ENCODE measurements at regions not wholly inside any gene's neighbourhood (a gene's known extent, or its start where the extent isn't known, plus 50 kb on each side); places are given as distances from the start of the nearest gene placed in this dataset.

GRCh38 chr12:89082370-89082753 is 269.9 kb downstream of the DUSP6 start:
- no peak for TF ChIP-seq CTCF (IDR thresholded peaks at IDR 0.05; ENCODE audit: control extremely low read depth, extremely low read depth, low read depth, missing control alignments)
- no peak for DNase-seq (ENCODE audit: extremely low spot score)
- ChIA-PET POLR2A (no interaction called here), CTCF (no interaction called here)

GRCh38 chr12:89081719-89082369 is 270.5 kb downstream of the DUSP6 start:
- CTCF ChIA-PET, result interaction anchor here (1.0 to 2.4 kb wide), 2 partner anchors 11 to 15 kb away, joined by 3 to 4 read pairs; no protein-coding TSS in a partner anchor
- no peak for TF ChIP-seq CTCF (IDR thresholded peaks at IDR 0.05; ENCODE audit: control extremely low read depth, extremely low read depth, low read depth, missing control alignments)

GRCh38 chr12:89080793-89081465 is 271.4 kb downstream of the DUSP6 start:
- no peak for TF ChIP-seq CTCF (IDR thresholded peaks at IDR 0.05; ENCODE audit: control extremely low read depth, extremely low read depth, low read depth, missing control alignments)
- DNase-seq (ENCODE audit: extremely low spot score), result no peak
- ChIA-PET POLR2A (no interaction called here), CTCF (interaction anchor here (1.0 to 2.4 kb wide), 3 partner anchors 10 to 19 kb away, joined by 3 to 4 read pairs (median 4); no protein-coding TSS in a partner anchor)

More at GRCh38 chr12:89081719-89082369, 270.5 kb downstream of the DUSP6 start:
- no peak for DNase-seq (ENCODE audit: extremely low spot score)
- POLR2A ChIA-PET, result no interaction called here

- CTCF ChIA-PET, result interaction anchor here (1.0 to 1.3 kb wide), 2 partner anchors 8 to 446 kb away, joined by 3 to 4 read pairs; no protein-coding TSS in a partner anchor
- DNase-seq (ENCODE audit: extremely low spot score), result no peak
- no peak for TF ChIP-seq CTCF (IDR thresholded peaks at IDR 0.05; ENCODE audit: control extremely low read depth, extremely low read depth, low read depth, missing control alignments)
- POLR2A ChIA-PET, result no interaction called here
Measured at GRCh38 chr12:89075880-89076540, 276.3 kb downstream of the DUSP6 start.

- ChIA-PET CTCF (interaction anchor here (1.4 to 2.7 kb wide), 2 partner anchors 10 to 21 kb away, joined by 3 to 8 read pairs; no protein-coding TSS in a partner anchor), POLR2A (no interaction called here)
- TF ChIP-seq CTCF (IDR thresholded peaks at IDR 0.05; ENCODE audit: control extremely low read depth, extremely low read depth, low read depth, missing control alignments), result no peak
- DNase-seq (ENCODE audit: extremely low spot score), result no peak
Measured at GRCh38 chr12:89073659-89074058, 278.6 kb downstream of the DUSP6 start.

- ChIA-PET CTCF (interaction anchor here (1.4 to 2.7 kb wide), 2 partner anchors 9 to 22 kb away, joined by 3 to 8 read pairs; no protein-coding TSS in a partner anchor), POLR2A (no interaction called here)
- DNase-seq (ENCODE audit: extremely low spot score), result no peak
- TF ChIP-seq CTCF (IDR thresholded peaks at IDR 0.05; ENCODE audit: control extremely low read depth, extremely low read depth, low read depth, missing control alignments), result no peak
Measured at GRCh38 chr12:89073027-89073398, 279.3 kb downstream of the DUSP6 start.
